Amniotic stem cell (primary cell): ENCODE measurements at regions not wholly inside any gene's neighbourhood (a gene's known extent, or its start where the extent isn't known, plus 50 kb on each side); places are given as distances from the start of the nearest gene placed in this dataset.

Source experiments
- DNase-seq: peaks from one replicate; lab custom pipeline; 2025; lab: John Stamatoyannopoulos, UW

GRCh38 chr12:22990501-22990900, 365.5 kb downstream of the ETNK1 start:
- no peak for DNase-seq

GRCh38 chr12:22991250-22991844, 366.4 kb downstream of the ETNK1 start:
- no peak for DNase-seq

- no peak for DNase-seq
Measured at GRCh38 chr12:22993609-22994315, 368.8 kb downstream of the ETNK1 start.

- no peak for DNase-seq
Measured at GRCh38 chr12:22994316-22994675, 369.3 kb downstream of the ETNK1 start.

- DNase-seq, result no peak
Measured at GRCh38 chr12:23001487-23001886, 376.5 kb downstream of the ETNK1 start.

GRCh38 chr12:23002381-23002780, 377.4 kb downstream of the ETNK1 start:
- DNase-seq, result no peak

GRCh38 chr12:23004473-23005020, 379.6 kb downstream of the ETNK1 start:
- DNase-seq, result no peak

- DNase-seq, result no peak
Measured at GRCh38 chr12:23005387-23005786, 380.4 kb downstream of the ETNK1 start.

- DNase-seq, result no peak
Measured at GRCh38 chr12:23006413-23006812, 381.4 kb downstream of the ETNK1 start.

- DNase-seq, result no peak
Measured at GRCh38 chr12:23008623-23009022, 383.7 kb downstream of the ETNK1 start.

GRCh38 chr12:23014749-23015148, 389.8 kb downstream of the ETNK1 start:
- no peak for DNase-seq

GRCh38 chr12:23025372-23026016, 400.5 kb downstream of the ETNK1 start:
- DNase-seq, result no peak

GRCh38 chr12:23028158-23028802, 403.3 kb downstream of the ETNK1 start:
- no peak for DNase-seq

- DNase-seq, result no peak
Measured at GRCh38 chr12:23029185-23029584, 404.2 kb downstream of the ETNK1 start.

GRCh38 chr12:23039834-23040233, 414.9 kb downstream of the ETNK1 start:
- no peak for DNase-seq

GRCh38 chr12:23041774-23042173, 416.8 kb downstream of the ETNK1 start:
- DNase-seq, result no peak

- no peak for DNase-seq
Measured at GRCh38 chr12:23043646-23044045, 418.7 kb downstream of the ETNK1 start.

GRCh38 chr12:23049180-23049579, 424.2 kb downstream of the ETNK1 start:
- no peak for DNase-seq

GRCh38 chr12:23055004-23055403, 430.0 kb downstream of the ETNK1 start:
- DNase-seq, result no peak

GRCh38 chr12:23057571-23057970, 432.6 kb downstream of the ETNK1 start:
- DNase-seq, result no peak

GRCh38 chr12:23060161-23060560, 435.2 kb downstream of the ETNK1 start:
- no peak for DNase-seq

GRCh38 chr12:23063206-23063605, 438.2 kb downstream of the ETNK1 start:
- no peak for DNase-seq

- no peak for DNase-seq
Measured at GRCh38 chr12:23066095-23066494, 441.1 kb downstream of the ETNK1 start.
